ENCODE measurements at regions not wholly inside any gene's neighbourhood (a gene's known extent, or its start where the extent isn't known, plus 50 kb on each side); places are given as distances from the start of the nearest gene placed in this dataset.

GRCh38 chr10:129325893-129326292, 141.1 kb upstream of the MGMT start:
- TF ChIP-seq EZH2phosphoT487 (IDR thresholded peaks at IDR 0.05; ENCODE audit: borderline replicate concordance) (no peak), ZFX (IDR thresholded peaks at IDR 0.05) (no peak), CTCF (IDR thresholded peaks at IDR 0.05 in 2 of 3, conservative IDR thresholded peaks at IDR 0.05 in 1 of 3; ENCODE audit: borderline replicate concordance in 1 of 3, insufficient read depth in 1 of 3, low read depth in 2 of 3, low read length in 2 of 3) (no peak), ZNF274 (IDR thresholded peaks at IDR 0.05; ENCODE audit: low read depth, low read length) (no peak)
